Suprapubic skin (tissue), 4 donors: ENCODE measurements at regions not wholly inside any gene's neighbourhood (a gene's known extent, or its start where the extent isn't known, plus 50 kb on each side); places are given as distances from the start of the nearest gene placed in this dataset.

Experiments
- DNase-seq, 2 donors: peaks; one replicate each; pipeline ENCODE4 v3.0.0-alpha.2; 2019; ENCODE audit warnings: low spot score in 2 of 2
- H3K27ac ChIP-seq: fragments of 200-600 bp; sonication (generic); one replicate; pipeline ENCODE4 v1.5.1; 2019
- H3K27me3 ChIP-seq: fragments of 200-600 bp; sonication (generic); one replicate; pipeline ENCODE4 v1.5.1; 2019
- H3K36me3 ChIP-seq: fragments of 200-600 bp; sonication (generic); one replicate; pipeline ENCODE4 v1.5.1; 2019
- H3K4me1 ChIP-seq: fragments of 200-600 bp; sonication (generic); one replicate; pipeline ENCODE4 v1.5.1; 2019
- H3K4me3 ChIP-seq: fragments of 200-600 bp; sonication (generic); one replicate; pipeline ENCODE4 v1.5.1; 2019; ENCODE audit warnings: mild to moderate bottlenecking
- H3K9me3 ChIP-seq: fragments of 200-600 bp; sonication (generic); one replicate; pipeline ENCODE4 v1.5.1; 2019
- CTCF ChIP-seq, 2 donors: fragments of 200-600 bp in 1 of 2; fragments of 450-650 bp in 1 of 2; sonication (generic) in 1 of 2; IDR thresholded peaks; one replicate each; pipeline ENCODE4 v1.5.1; 2016 to 2019; ENCODE audit warnings: antibody characterized with exemption in 2 of 2, mild to moderate bottlenecking in 1 of 2, moderate library complexity in 1 of 2
- EP300 ChIP-seq: sonication (generic); formaldehyde crosslinking; IDR thresholded peaks from one replicate; pipeline ENCODE4 v1.6.1; 2017; ENCODE audit warnings: antibody characterized with exemption
- POLR2A ChIP-seq, 2 donors: fragments of 450-650 bp; IDR thresholded peaks; one replicate each; pipeline ENCODE4 v1.6.1; 2017; ENCODE audit warnings: antibody characterized with exemption in 2 of 2, mild to moderate bottlenecking in 2 of 2, moderate library complexity in 2 of 2
- POLR2AphosphoS5 ChIP-seq, 3 donors: sonication (generic); formaldehyde crosslinking; IDR thresholded peaks; one replicate each; pipeline ENCODE4 v1.6.1; 2017; ENCODE audit warnings: antibody characterized with exemption in 3 of 3
- WGBS: methylation state at CpG from one replicate; pipeline ENCODE4 v1.1.5; 2018; 5-methylcytosine and 5-hydroxymethylcytosine counted together

GRCh38 chr9:23611869-23612268 is 214.2 kb downstream of the ELAVL2 start:
- H3K27me3 ChIP-seq = no peaks in the 10 kb centered on the region
- 54% methylated on average over 3 of the region's 3 CpGs for WGBS
- no peaks in the 10 kb centered on the region for H3K4me1 ChIP-seq
- no peak overlapping the region for H3K27ac ChIP-seq
- no peak for DNase-seq
- no peak overlapping the region for H3K4me3 ChIP-seq
- no peaks in the 10 kb centered on the region for H3K36me3 ChIP-seq
- TF ChIP-seq EP300 (no peak), POLR2AphosphoS5 (IDR thresholded peaks at IDR 0.05) (no peak), POLR2A (IDR thresholded peaks at IDR 0.05) (no peak), CTCF (IDR thresholded peaks at IDR 0.05) (no peak)
- no peaks in the 10 kb centered on the region for H3K9me3 ChIP-seq

- WGBS = 73% methylated on average over 6 of the region's 6 CpGs
- H3K27ac ChIP-seq = no peak overlapping the region
- no peaks in the 10 kb centered on the region for H3K27me3 ChIP-seq
- H3K9me3 ChIP-seq = no peaks in the 10 kb centered on the region
- no peak for DNase-seq
- no peaks in the 10 kb centered on the region for H3K36me3 ChIP-seq
- no peak overlapping the region for H3K4me3 ChIP-seq
- TF ChIP-seq POLR2AphosphoS5 (IDR thresholded peaks at IDR 0.05) = no peak
- no peak for TF ChIP-seq EP300
- no peak for TF ChIP-seq CTCF (IDR thresholded peaks at IDR 0.05)
- TF ChIP-seq POLR2A (IDR thresholded peaks at IDR 0.05) = no peak
- H3K4me1 ChIP-seq = no peaks in the 10 kb centered on the region
These were observed 210.5 kb downstream of the ELAVL2 start for GRCh38 chr9:23615569-23615968.

- 80% methylated on average over 2 of the region's 2 CpGs for WGBS
- H3K36me3 ChIP-seq = no peaks in the 10 kb centered on the region
- H3K27ac ChIP-seq = no peak overlapping the region
- no peak overlapping the region for H3K4me3 ChIP-seq
- no peaks in the 10 kb centered on the region for H3K27me3 ChIP-seq
- H3K4me1 ChIP-seq = no peaks in the 10 kb centered on the region
- no peaks in the 10 kb centered on the region for H3K9me3 ChIP-seq
- DNase-seq = no peak
- TF ChIP-seq EP300 (no peak), POLR2A (IDR thresholded peaks at IDR 0.05) (no peak), CTCF (IDR thresholded peaks at IDR 0.05) (no peak), POLR2AphosphoS5 (IDR thresholded peaks at IDR 0.05) (no peak)
These were observed 204.9 kb downstream of the ELAVL2 start for GRCh38 chr9:23621188-23621587.

- no peaks in the 10 kb centered on the region for H3K9me3 ChIP-seq
- H3K27ac ChIP-seq = no peak overlapping the region
- no peaks in the 10 kb centered on the region for H3K4me1 ChIP-seq
- 67% methylated on average over 3 of the region's 3 CpGs for WGBS
- H3K27me3 ChIP-seq = no peaks in the 10 kb centered on the region
- no peak for DNase-seq
- TF ChIP-seq POLR2A (IDR thresholded peaks at IDR 0.05) (no peak), POLR2AphosphoS5 (IDR thresholded peaks at IDR 0.05) (no peak), EP300 (no peak), CTCF (IDR thresholded peaks at IDR 0.05) (no peak)
- H3K36me3 ChIP-seq = no peaks in the 10 kb centered on the region
- no peak overlapping the region for H3K4me3 ChIP-seq
These were observed 204.1 kb downstream of the ELAVL2 start for GRCh38 chr9:23621924-23622323.

GRCh38 chr9:23622396-23622795 is 203.6 kb downstream of the ELAVL2 start:
- WGBS = 83% methylated on average over 4 of the region's 4 CpGs
- Histone ChIP-seq H3K4me1 (no peaks in the 10 kb centered on the region), H3K9me3 (no peaks in the 10 kb centered on the region), H3K27me3 (no peaks in the 10 kb centered on the region), H3K36me3 (no peaks in the 10 kb centered on the region), H3K27ac (no peak overlapping the region), H3K4me3 (no peak overlapping the region)
- DNase-seq = no peak
- TF ChIP-seq EP300 = no peak
- no peak for TF ChIP-seq POLR2AphosphoS5 (IDR thresholded peaks at IDR 0.05)
- no peak for TF ChIP-seq POLR2A (IDR thresholded peaks at IDR 0.05)
- TF ChIP-seq CTCF (IDR thresholded peaks at IDR 0.05) = no peak
